Upper lobe of left lung (tissue), 6 donors: ENCODE measurements at regions not wholly inside any gene's neighbourhood (a gene's known extent, or its start where the extent isn't known, plus 50 kb on each side); places are given as distances from the start of the nearest gene placed in this dataset.
"Not testable (repeated sequence)": the region's sequence is repeated elsewhere in the genome, so short reads cannot be mapped to it uniquely, and the experiment has no call there.

Source experiments
- ATAC-seq, 2 donors: fragments of 200-7000 bp; cut with Tn5 transposase; one replicate each; pipeline ENCODE4 v1.9.1; 2022; ENCODE audit warnings: mild to moderate bottlenecking in 2 of 2, moderate library complexity in 2 of 2; ENCODE audit not compliant: low FRiP score in 2 of 2
- DNase-seq, 2 donors: peaks; one replicate each; pipeline ENCODE4 v3.0.0-alpha.2; 2019 to 2020
- H3K27ac ChIP-seq, 4 donors: fragments of 200-600 bp; sonication (generic); one replicate each; pipeline ENCODE4 v1.5.1; 2016 to 2019
- H3K27me3 ChIP-seq, 4 donors: fragments of 200-600 bp; sonication (generic); one replicate each; pipeline ENCODE4 v1.5.1; 2017 to 2019
- H3K36me3 ChIP-seq, 4 donors: fragments of 200-600 bp; sonication (generic); one replicate each; pipeline ENCODE4 v1.5.1; 2016 to 2019
- H3K4me1 ChIP-seq, 4 donors: fragments of 200-600 bp; sonication (generic); one replicate each; pipeline ENCODE4 v1.5.1; 2018 to 2019
- H3K4me3 ChIP-seq, 4 donors: fragments of 200-600 bp; sonication (generic); one replicate each; pipeline ENCODE4 v1.5.1; 2017 to 2019; ENCODE audit warnings: mild to moderate bottlenecking in 2 of 4, moderate library complexity in 1 of 4
- H3K9me3 ChIP-seq, 4 donors: fragments of 200-600 bp; sonication (generic); one replicate each; pipeline ENCODE4 v1.5.1; 2018 to 2019
- CTCF ChIP-seq, 6 experiments: fragments of 450-650 bp in 4 of 6; fragments of 200-600 bp in 2 of 6; sonication (generic) in 2 of 6; IDR thresholded peaks; one replicate each; pipeline ENCODE4 v1.5.1; 2016 to 2019; ENCODE audit warnings: antibody characterized with exemption in 6 of 6
- EP300 ChIP-seq, 4 donors: sonication (generic); formaldehyde crosslinking; IDR thresholded peaks; one replicate each; pipeline ENCODE4 v1.5.1; 2017; ENCODE audit warnings: antibody characterized with exemption in 4 of 4, control low read depth in 2 of 4
- POLR2A ChIP-seq, 4 donors: fragments of 450-650 bp; IDR thresholded peaks; one replicate each; pipeline ENCODE4 v1.5.1; 2016 to 2017; ENCODE audit warnings: antibody characterized with exemption in 4 of 4, mild to moderate bottlenecking in 2 of 4
- POLR2AphosphoS5 ChIP-seq, 2 donors: sonication (generic); formaldehyde crosslinking; IDR thresholded peaks; one replicate each; pipeline ENCODE4 v1.5.1; 2017; ENCODE audit warnings: antibody characterized with exemption in 2 of 2
- WGBS, 2 donors: methylation state at CpG; one replicate each; pipeline ENCODE4 v1.1.5; 2017 to 2018; 5-methylcytosine and 5-hydroxymethylcytosine counted together
- donor health status: DM: no; HTN: no; CAD: no; lungs with moderate emphysema.
- donor health status: DM: no; HTN: yes; CAD: no; lungs with severe emphysema.

- Histone ChIP-seq H3K36me3 (no peaks in the 10 kb centered on the region), H3K27ac (no peak overlapping the region), H3K4me1 (no peaks in the 10 kb centered on the region), H3K27me3 (no peaks in the 10 kb centered on the region), H3K4me3 (no peak overlapping the region), H3K9me3 (peaks cover 0 to 4% (median 0%) of the 10 kb centered on the region in 4 donors)
- ATAC-seq = no peak
- DNase-seq = no peak
- TF ChIP-seq POLR2A (IDR thresholded peaks at IDR 0.05) (no peak), POLR2AphosphoS5 (IDR thresholded peaks at IDR 0.05) (no peak), EP300 (IDR thresholded peaks at IDR 0.05) (no peak), CTCF (IDR thresholded peaks at IDR 0.05) (no peak)
Observed at GRCh38 chr6:78771586-78771985, 95.8 kb upstream of the IRAK1BP1 start.

- no peak overlapping the region for H3K4me3 ChIP-seq
- no peaks in the 10 kb centered on the region for H3K27me3 ChIP-seq
- no peaks in the 10 kb centered on the region for H3K9me3 ChIP-seq
- H3K4me1 ChIP-seq = no peaks in the 10 kb centered on the region
- no peaks in the 10 kb centered on the region for H3K36me3 ChIP-seq
- no peak for TF ChIP-seq POLR2AphosphoS5 (IDR thresholded peaks at IDR 0.05)
- no peak for TF ChIP-seq EP300 (IDR thresholded peaks at IDR 0.05)
- TF ChIP-seq POLR2A (IDR thresholded peaks at IDR 0.05) = no peak
- TF ChIP-seq CTCF (IDR thresholded peaks at IDR 0.05) = no peak
- ATAC-seq (no peak), DNase-seq (no peak)
- no peak overlapping the region for H3K27ac ChIP-seq
- 92% methylated on average over 2 to 4 of the region's 4 CpGs for WGBS, 2 donors
Observed at GRCh38 chr6:78781001-78781400, 86.3 kb upstream of the IRAK1BP1 start.

GRCh38 chr6:78783366-78783765, 84.0 kb upstream of the IRAK1BP1 start:
- H3K36me3 ChIP-seq, ATAC-seq: not testable (repeated sequence)
- 89% methylated on average over 6 of the region's 6 CpGs for WGBS, 2 donors

GRCh38 chr6:78797270-78797669, 70.1 kb upstream of the IRAK1BP1 start:
- DNase-seq = no peak
- H3K27me3 ChIP-seq = no peaks in the 10 kb centered on the region
- no peak for ATAC-seq
- no peak overlapping the region for H3K4me3 ChIP-seq
- no peaks in the 10 kb centered on the region for H3K36me3 ChIP-seq
- H3K27ac ChIP-seq = no peak overlapping the region
- TF ChIP-seq CTCF (IDR thresholded peaks at IDR 0.05) (no peak), EP300 (IDR thresholded peaks at IDR 0.05) (no peak), POLR2AphosphoS5 (IDR thresholded peaks at IDR 0.05) (no peak), POLR2A (IDR thresholded peaks at IDR 0.05) (no peak)
- H3K4me1 ChIP-seq = no peaks in the 10 kb centered on the region
- peaks cover 0 to 36% (median 11%) of the 10 kb centered on the region in 4 donors for H3K9me3 ChIP-seq

More at GRCh38 chr6:78783366-78783765, 84.0 kb upstream of the IRAK1BP1 start:
- H3K4me3 ChIP-seq, H3K9me3 ChIP-seq, H3K4me1 ChIP-seq, H3K27ac ChIP-seq, H3K27me3 ChIP-seq: not testable (repeated sequence)
- DNase-seq = peak in 1 of 2 donors; percentile 34

- Histone ChIP-seq H3K27me3 (no peaks in the 10 kb centered on the region), H3K4me1 (no peaks in the 10 kb centered on the region), H3K36me3 (no peaks in the 10 kb centered on the region), H3K27ac (no peak overlapping the region), H3K9me3 (peaks cover 0 to 36% (median 11%) of the 10 kb centered on the region in 4 donors), H3K4me3 (no peak overlapping the region)
- TF ChIP-seq POLR2A (IDR thresholded peaks at IDR 0.05) (no peak), EP300 (IDR thresholded peaks at IDR 0.05) (no peak), CTCF (IDR thresholded peaks at IDR 0.05) (no peak), POLR2AphosphoS5 (IDR thresholded peaks at IDR 0.05) (no peak)
- ATAC-seq = no peak
- 92% methylated on average over 2 of the region's 2 CpGs for WGBS, 2 donors
- DNase-seq = no peak
Observed at GRCh38 chr6:78799682-78800081, 67.7 kb upstream of the IRAK1BP1 start.

GRCh38 chr6:78806792-78807191, 60.6 kb upstream of the IRAK1BP1 start:
- not testable (repeated sequence) for ATAC-seq, H3K9me3 ChIP-seq, DNase-seq, H3K36me3 ChIP-seq, H3K4me3 ChIP-seq, H3K4me1 ChIP-seq, H3K27me3 ChIP-seq, H3K27ac ChIP-seq
- 79 to 92% methylated on average over 1 of the region's 1 CpG for WGBS, 2 donors

GRCh38 chr6:78807655-78808355, 59.5 kb upstream of the IRAK1BP1 start:
- H3K27ac ChIP-seq, H3K36me3 ChIP-seq, H3K4me3 ChIP-seq, DNase-seq, H3K9me3 ChIP-seq, ATAC-seq, H3K4me1 ChIP-seq, H3K27me3 ChIP-seq: not testable (repeated sequence)
- 89 to 94% methylated on average over 10 of the region's 10 CpGs for WGBS, 2 donors
